Loucy (cell line): ENCODE measurements at regions not wholly inside any gene's neighbourhood (a gene's known extent, or its start where the extent isn't known, plus 50 kb on each side); places are given as distances from the start of the nearest gene placed in this dataset.

Experiments
- EZH2phosphoT487 ChIP-seq: fragments of 200-600 bp; IDR thresholded peaks from 2 replicates; pipeline ENCODE4 v1.6.1; 2018; ENCODE audit warnings: antibody characterized with exemption, mild to moderate bottlenecking, moderate library complexity, borderline replicate concordance
- TF ChIP-seq, protein P1 (sequence below): fragments of 200-600 bp; sonication (generic); conservative IDR thresholded peaks from 2 replicates; pipeline ENCODE4 v1.5.1; 2014; ENCODE audit warnings: mild to moderate bottlenecking, antibody characterized with exemption, low read length

DNA sequence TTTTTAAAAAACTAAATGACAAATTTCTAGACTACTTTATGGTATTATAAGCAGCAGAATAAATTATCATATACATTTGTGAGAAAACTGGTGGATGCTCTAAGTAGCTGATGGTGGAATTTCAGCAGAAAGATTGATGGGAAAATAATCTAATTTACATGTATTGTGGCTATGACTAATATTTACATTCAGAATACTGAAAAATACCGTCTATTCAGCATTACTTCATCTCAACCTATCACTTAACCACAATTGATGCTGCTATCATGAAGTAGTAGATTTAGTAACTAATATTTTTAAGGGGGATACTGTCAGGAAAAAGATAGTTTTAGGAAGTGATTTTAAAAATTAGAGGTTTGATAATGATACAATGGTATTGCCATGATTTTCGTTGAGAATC lies 137.9 kb downstream of the IFI44 start:
- TF ChIP-seq, protein P1, sequence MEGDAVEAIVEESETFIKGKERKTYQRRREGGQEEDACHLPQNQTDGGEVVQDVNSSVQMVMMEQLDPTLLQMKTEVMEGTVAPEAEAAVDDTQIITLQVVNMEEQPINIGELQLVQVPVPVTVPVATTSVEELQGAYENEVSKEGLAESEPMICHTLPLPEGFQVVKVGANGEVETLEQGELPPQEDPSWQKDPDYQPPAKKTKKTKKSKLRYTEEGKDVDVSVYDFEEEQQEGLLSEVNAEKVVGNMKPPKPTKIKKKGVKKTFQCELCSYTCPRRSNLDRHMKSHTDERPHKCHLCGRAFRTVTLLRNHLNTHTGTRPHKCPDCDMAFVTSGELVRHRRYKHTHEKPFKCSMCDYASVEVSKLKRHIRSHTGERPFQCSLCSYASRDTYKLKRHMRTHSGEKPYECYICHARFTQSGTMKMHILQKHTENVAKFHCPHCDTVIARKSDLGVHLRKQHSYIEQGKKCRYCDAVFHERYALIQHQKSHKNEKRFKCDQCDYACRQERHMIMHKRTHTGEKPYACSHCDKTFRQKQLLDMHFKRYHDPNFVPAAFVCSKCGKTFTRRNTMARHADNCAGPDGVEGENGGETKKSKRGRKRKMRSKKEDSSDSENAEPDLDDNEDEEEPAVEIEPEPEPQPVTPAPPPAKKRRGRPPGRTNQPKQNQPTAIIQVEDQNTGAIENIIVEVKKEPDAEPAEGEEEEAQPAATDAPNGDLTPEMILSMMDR = no peak
- TF ChIP-seq EZH2phosphoT487 = no peak
